Activated effector memory CD4-positive, alpha-beta T cell treated with anti-CD3 and anti-CD28 coated beads, Interleukin-2, amount 50 U/mL, for 16 hours (primary cell): ENCODE measurements at regions not wholly inside any gene's neighbourhood (a gene's known extent, or its start where the extent isn't known, plus 50 kb on each side); places are given as distances from the start of the nearest gene placed in this dataset.
"Not testable (repeated sequence)": the region's sequence is repeated elsewhere in the genome, so short reads cannot be mapped to it uniquely, and the experiment has no call there.

ENCODE experiments used
- DNase-seq: peaks from one replicate; pipeline ENCODE4 v3.0.0-alpha.2; 2020

- no peak for DNase-seq
These were observed 86.9 kb upstream of the UBE2E2 start for GRCh38 chr3:23116081-23116837.

- DNase-seq, result no peak
These were observed 85.3 kb upstream of the UBE2E2 start for GRCh38 chr3:23117856-23118255.

- DNase-seq, result no peak
These were observed 75.9 kb upstream of the UBE2E2 start for GRCh38 chr3:23127196-23127595.

GRCh38 chr3:23128655-23129054 lies 74.5 kb upstream of the UBE2E2 start:
- no peak for DNase-seq

- no peak for DNase-seq
These were observed 74.0 kb upstream of the UBE2E2 start for GRCh38 chr3:23129117-23129516.

- no peak for DNase-seq
These were observed 73.3 kb upstream of the UBE2E2 start for GRCh38 chr3:23129817-23130216.

- no peak for DNase-seq
These were observed 72.7 kb upstream of the UBE2E2 start for GRCh38 chr3:23130406-23130805.

GRCh38 chr3:23135026-23135785 lies 67.9 kb upstream of the UBE2E2 start:
- DNase-seq, result no peak

- DNase-seq, result no peak
These were observed 67.1 kb upstream of the UBE2E2 start for GRCh38 chr3:23136054-23136453.

GRCh38 chr3:23144051-23144450 lies 59.1 kb upstream of the UBE2E2 start:
- DNase-seq, result not testable (repeated sequence)

GRCh38 chr3:23146163-23146562 lies 57.0 kb upstream of the UBE2E2 start:
- DNase-seq, result no peak

- no peak for DNase-seq
These were observed 50.1 kb upstream of the UBE2E2 start for GRCh38 chr3:23152989-23153388.
